ENCODE measurements at regions not wholly inside any gene's neighbourhood (a gene's known extent, or its start where the extent isn't known, plus 50 kb on each side); places are given as distances from the start of the nearest gene placed in this dataset.

DNA sequence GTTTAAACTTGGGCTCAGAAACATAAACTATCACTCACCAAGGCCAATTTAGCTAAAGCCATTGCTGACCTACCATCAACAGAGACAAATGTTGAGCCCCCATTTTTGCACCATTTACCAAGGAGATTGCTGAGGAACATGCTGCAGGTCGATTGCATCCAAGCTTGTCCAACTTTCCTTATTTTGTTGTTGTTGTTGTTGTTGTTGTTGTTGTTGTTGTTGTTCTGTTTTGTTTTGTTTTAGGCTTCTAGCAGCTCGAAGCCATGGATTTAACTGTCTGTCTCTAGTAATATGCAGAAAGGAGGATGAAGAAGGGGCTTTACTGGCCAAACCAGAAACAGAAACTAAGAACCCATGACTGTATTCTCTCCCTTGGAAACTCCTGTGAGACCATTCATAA, 571.5 kb downstream of the IRS1 start:
- TF ChIP-seq, protein P1, sequence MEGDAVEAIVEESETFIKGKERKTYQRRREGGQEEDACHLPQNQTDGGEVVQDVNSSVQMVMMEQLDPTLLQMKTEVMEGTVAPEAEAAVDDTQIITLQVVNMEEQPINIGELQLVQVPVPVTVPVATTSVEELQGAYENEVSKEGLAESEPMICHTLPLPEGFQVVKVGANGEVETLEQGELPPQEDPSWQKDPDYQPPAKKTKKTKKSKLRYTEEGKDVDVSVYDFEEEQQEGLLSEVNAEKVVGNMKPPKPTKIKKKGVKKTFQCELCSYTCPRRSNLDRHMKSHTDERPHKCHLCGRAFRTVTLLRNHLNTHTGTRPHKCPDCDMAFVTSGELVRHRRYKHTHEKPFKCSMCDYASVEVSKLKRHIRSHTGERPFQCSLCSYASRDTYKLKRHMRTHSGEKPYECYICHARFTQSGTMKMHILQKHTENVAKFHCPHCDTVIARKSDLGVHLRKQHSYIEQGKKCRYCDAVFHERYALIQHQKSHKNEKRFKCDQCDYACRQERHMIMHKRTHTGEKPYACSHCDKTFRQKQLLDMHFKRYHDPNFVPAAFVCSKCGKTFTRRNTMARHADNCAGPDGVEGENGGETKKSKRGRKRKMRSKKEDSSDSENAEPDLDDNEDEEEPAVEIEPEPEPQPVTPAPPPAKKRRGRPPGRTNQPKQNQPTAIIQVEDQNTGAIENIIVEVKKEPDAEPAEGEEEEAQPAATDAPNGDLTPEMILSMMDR (IDR thresholded peaks at IDR 0.05) = no peak
- TF ChIP-seq POLR2A (IDR thresholded peaks at IDR 0.05) = no peak
